GM18868 (cell line): ENCODE measurements at regions not wholly inside any gene's neighbourhood (a gene's known extent, or its start where the extent isn't known, plus 50 kb on each side); places are given as distances from the start of the nearest gene placed in this dataset.
"Not testable (repeated sequence)": the region's sequence is repeated elsewhere in the genome, so short reads cannot be mapped to it uniquely, and the experiment has no call there.

Source experiments
- ATAC-seq: cut with Tn5 transposase; IDR thresholded peaks from one replicate; pipeline ENCODE4 v1.9.1; 2021; ENCODE audit warnings: mild to moderate bottlenecking, moderate library complexity; ENCODE audit not compliant: unreplicated experiment

DNA sequence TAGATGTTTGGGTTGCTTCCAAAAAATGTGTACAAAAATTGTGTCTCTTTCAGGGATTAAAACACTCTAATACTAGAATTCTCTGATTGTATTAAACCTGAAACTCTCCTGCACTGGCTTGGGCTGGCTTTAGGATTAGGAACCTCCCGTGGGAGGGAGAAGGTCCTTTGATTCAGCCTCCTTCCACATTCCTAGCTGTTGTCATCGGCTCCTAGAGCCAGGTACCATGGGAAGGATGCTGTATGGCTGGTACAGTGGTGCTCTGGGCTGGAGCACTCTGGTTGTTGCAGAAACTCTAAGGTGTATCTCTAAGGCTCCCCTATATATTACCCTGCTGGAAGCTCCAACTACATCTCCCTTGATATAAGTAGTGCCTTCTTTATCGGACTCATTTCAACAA lies 245.2 kb upstream of the FOXK1 start:
- no peak for ATAC-seq

DNA sequence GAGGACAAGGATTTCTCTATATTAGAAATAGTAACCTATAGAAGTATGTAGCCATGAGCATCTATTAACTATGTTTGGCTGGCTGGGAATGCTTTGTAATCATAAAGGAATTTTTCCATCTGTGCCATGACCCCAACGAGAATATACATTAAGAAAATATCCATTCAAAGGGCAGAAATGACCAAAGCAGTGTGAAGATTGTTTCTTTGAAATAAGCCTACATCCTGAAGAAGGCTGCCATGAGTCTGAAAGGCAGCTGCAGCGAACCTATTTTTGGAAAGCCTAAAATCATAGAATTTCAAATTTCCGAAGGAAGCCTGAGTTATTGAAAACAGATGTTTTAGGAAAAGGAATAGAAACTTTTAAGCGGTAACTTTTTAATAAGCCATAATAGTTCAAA lies 244.2 kb upstream of the FOXK1 start:
- ATAC-seq = no peak

DNA sequence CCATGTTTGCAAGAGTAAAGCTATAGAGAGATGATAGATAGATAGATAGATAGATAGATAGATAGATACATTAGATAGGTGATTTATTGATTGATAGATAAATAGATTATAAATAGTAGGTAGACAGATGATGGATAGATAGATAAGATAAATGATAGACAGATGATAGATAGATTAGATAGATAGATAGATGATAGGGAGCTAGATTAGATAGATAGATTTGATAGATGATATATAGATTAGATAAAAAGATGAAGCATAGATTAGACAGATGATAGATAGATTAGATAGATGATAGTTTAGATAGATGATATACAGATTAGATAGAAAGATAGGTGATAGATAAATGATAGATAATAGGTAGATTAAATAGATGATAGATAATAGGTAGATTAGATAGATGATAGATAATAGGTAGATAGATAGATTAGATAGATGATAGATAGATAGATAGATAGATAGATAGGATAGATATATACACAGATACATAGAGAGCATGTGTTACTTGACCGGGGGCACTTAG lies 243.3 kb upstream of the FOXK1 start:
- ATAC-seq = no peak

DNA sequence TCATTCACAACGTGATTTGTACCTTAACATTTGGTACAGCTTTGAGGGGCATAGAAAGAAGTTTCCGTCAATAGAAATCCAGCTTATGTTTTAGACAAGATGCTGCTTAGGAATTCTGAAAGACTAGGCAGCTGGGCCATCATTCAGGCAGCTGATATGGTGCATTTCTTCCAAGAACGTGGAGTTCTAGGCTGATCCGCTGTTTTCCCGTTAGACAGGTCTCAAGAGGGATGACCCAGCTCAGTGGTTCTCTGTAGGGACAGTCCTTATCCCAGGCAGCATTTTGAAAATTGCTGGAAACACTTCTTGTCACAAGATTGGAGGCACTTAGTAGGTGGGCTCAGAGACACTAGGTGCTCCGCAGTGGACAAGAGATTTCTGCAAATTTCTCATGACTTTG lies 242.7 kb upstream of the FOXK1 start:
- no peak for ATAC-seq

- no peak for ATAC-seq
These were observed 238.0 kb upstream of the FOXK1 start for GRCh38 chr7:4444106-4444505.

GRCh38 chr7:4445777-4446176 lies 236.3 kb upstream of the FOXK1 start:
- no peak for ATAC-seq

- ATAC-seq = no peak
These were observed 232.8 kb upstream of the FOXK1 start for GRCh38 chr7:4449263-4449662.

GRCh38 chr7:4450483-4450882 lies 231.6 kb upstream of the FOXK1 start:
- no peak for ATAC-seq

DNA sequence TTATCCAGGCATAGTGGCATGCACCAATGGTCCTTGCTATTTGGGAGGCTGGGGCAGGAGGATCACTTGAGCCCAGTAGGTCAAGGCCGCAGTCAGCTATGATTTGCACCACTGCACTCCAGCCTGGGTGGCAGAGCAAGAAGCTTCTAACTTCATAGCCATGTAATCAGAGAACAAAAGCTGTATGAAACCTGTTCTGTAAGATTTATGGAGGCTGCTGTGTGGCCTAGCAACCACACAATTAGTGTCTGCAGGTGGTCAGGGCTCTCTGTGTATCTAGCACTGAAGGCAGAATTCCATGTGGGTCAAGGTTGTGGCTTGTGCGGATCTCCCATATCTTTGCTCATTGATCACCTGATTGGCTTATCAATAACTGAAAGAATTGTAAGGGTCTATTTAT lies 221.5 kb upstream of the FOXK1 start:
- no peak for ATAC-seq

- ATAC-seq = no peak
These were observed 220.6 kb upstream of the FOXK1 start for GRCh38 chr7:4461531-4461930.

DNA sequence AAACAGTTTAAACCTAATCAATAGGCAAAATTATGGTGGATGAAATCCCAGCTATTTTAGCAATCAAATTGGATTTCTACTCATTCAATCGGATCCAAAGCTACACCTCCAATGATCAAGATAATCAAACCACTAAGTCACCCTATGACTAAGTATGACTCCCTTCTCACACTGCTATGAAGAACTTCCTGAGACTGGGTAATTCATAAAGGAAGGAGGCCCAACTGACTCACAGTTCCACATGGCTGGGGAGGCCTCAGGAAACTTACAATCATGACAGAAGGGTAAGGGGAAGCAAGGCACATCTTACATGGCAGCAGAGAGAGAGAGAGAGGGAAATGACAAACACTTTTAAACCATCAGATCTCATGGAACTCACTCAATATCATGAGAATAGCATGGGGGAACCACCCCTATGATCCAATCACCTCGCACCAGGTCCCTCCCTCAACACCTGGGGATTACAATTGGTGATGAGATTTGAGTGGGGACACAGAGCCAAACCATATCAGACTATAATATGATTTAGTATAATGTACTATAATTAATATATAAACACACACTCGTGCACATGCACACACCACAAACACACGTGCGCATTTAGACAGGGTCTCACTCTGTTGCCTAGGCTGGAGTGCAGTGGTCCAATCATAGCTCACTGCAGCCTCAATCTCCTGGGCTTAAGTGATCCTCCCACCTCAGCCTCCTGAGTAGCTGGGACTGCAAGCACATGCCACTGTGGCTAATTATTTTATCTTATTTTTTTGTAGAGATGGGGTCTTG lies 213.6 kb upstream of the FOXK1 start:
- no peak for ATAC-seq

DNA sequence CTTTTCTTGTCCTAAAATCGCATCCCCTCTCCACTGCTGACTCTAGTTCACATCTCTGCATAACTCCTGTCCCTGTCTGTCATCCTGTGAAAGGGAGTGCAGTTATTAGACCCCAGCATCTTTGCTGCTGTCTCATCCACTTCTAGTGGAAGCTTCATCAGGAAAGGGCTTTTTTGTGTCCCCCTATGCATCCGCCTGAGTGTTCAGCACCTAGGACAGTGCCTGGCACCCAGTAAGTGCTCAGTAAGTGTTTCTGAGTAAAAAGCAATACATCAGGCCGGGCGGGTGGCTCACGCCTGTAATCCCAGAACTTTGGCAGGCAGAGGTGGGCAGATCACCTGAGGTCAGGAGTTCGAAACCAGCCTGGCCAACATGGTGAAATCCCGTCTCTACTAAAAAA lies 211.8 kb upstream of the FOXK1 start:
- ATAC-seq = no peak

- ATAC-seq = no peak
These were observed 209.4 kb upstream of the FOXK1 start for GRCh38 chr7:4472728-4473127.

- no peak for ATAC-seq
These were observed 202.6 kb upstream of the FOXK1 start for GRCh38 chr7:4479367-4480039.

- not testable (repeated sequence) for ATAC-seq
These were observed 202.0 kb upstream of the FOXK1 start for GRCh38 chr7:4480131-4480530.

DNA sequence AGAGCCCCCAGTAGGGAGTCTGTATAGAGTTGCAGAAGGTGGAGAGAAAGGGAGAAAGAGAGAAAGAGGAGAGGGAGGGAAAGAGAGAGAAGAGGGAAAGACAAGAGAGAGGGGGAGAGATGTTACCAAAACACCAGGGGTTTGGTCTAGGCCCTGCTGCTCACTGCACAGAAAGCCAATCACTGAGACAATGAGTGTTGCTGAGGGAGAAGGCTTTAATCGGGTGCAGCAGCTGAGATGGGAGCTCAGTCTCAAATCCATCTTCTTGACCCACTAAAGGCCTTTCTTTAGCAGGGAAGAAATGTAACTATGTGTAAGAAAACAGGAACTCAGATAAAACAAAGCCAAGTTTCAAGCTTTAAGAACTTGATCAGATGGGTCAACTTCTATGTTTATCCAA lies 198.2 kb upstream of the FOXK1 start:
- ATAC-seq = no peak

DNA sequence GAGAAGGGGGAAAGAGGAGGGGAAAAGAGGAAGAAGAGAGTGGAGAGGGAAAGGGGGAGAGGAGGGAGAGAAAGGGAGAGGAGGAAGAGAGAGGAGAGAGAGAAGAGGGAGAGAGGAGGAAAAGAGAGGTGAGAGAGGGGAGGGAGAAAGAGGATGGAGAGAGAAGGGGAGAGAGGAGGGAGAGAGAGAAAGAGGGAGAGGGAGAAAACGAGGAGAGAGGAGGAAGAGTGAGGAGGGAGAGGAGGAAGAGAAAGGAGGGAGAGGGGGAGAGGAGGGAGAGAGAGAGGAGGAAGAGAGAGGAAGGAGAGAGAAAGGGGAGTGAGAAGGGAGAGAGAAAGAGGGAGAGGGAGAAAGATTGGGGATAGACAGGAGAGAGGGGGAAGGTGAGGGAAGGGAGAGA lies 197.6 kb upstream of the FOXK1 start:
- no peak for ATAC-seq

- no peak for ATAC-seq
These were observed 195.2 kb upstream of the FOXK1 start for GRCh38 chr7:4486907-4487306.

GRCh38 chr7:4496911-4497310 lies 185.2 kb upstream of the FOXK1 start:
- ATAC-seq = not testable (repeated sequence)

DNA sequence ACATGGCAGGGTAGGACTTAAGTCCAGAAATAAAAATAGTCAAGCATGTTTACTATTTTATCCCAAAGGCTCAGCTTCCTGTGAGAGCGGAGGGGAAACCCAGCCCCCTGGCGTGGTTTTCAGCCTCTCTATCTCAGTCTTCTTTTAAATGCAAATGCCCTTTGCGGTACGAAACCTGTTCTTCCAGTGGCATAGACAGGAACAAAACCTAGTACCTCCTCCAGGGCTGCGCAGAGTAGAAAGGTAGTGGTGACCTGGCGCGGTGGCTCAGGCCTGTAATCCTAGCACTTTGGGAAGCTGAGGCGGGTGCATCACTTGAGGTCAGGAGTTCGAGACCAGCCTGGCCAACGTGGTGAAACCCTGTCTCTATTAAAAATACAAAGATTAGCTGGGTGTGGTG lies 181.3 kb upstream of the FOXK1 start:
- ATAC-seq = no peak

DNA sequence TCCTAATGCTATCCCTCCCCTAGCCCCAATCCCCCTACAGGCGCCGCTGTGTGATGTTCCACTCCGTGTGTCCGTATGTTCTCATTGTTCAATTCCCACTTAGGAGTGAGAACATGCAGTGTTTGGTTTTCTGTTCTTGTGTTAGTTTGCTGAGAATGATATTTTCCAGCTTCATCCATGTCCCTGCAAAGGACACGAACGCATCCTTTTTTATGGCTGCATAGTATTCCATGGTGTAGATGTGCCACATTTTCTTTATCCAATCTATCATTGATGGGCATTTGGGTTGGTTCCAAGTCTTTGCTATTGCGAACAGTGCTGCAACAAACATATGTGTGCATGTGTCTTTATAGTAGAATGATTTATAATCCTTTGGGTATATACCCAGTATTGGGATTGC lies 174.2 kb upstream of the FOXK1 start:
- ATAC-seq = not testable (repeated sequence)

- ATAC-seq = no peak
These were observed 168.6 kb upstream of the FOXK1 start for GRCh38 chr7:4513450-4513849.
